Stomach (tissue), 4 donors: ENCODE measurements at regions not wholly inside any gene's neighbourhood (a gene's known extent, or its start where the extent isn't known, plus 50 kb on each side); places are given as distances from the start of the nearest gene placed in this dataset.

ENCODE experiments used
- CTCF ChIP-seq, 7 experiments: fragments of 450-650 bp in 4 of 7; fragments of 200-600 bp in 3 of 7; sonication (generic) in 3 of 7; IDR thresholded peaks; one replicate each; pipeline ENCODE4 v1.5.1; 2016 to 2019; ENCODE audit warnings: antibody characterized with exemption in 7 of 7, control low read depth in 2 of 7, mild to moderate bottlenecking in 1 of 7
- EP300 ChIP-seq: sonication (generic); formaldehyde crosslinking; IDR thresholded peaks from one replicate; pipeline ENCODE4 v1.6.1; 2017; ENCODE audit warnings: antibody characterized with exemption

DNA sequence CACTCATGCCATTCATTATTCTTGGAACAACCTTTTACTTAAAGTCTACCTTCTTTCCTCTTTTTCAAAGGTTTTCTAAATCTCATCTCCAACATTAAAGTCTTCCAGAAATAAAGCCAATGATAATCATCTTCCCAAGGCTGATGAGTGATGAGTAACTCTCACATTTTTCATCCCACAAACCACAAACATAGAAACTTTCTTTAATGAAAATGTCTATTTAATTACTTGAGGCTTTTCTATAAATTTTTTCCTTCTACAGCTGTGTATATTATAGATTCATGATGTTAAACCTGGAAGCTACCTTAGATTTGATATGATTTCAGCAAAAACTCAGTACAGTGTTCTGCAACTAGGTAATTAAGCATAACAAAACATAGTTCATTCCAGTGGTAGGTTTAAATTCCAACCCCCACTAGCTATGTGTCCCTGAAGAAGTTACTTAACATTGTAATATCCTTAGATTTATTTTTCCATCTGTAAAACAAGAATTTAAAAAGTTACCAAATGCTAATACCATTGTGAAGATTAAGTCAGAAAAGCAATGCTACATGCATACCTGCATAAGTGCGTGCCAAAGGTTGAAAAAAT is 845.4 kb downstream of the KCNA4 start:
- TF ChIP-seq EP300 (no peak), CTCF (IDR thresholded peaks at IDR 0.05) (no peak)
